ENCODE measurements at regions not wholly inside any gene's neighbourhood (a gene's known extent, or its start where the extent isn't known, plus 50 kb on each side); places are given as distances from the start of the nearest gene placed in this dataset.

- TF ChIP-seq CTCF (conservative IDR thresholded peaks at IDR 0.05) = no peak
- TF ChIP-seq ZFX (IDR thresholded peaks at IDR 0.05) = no peak
Observed at GRCh38 chr6:15802466-15802865, 139.6 kb upstream of the DTNBP1 start.
